MCF 10A (cell line): ENCODE measurements at regions not wholly inside any gene's neighbourhood (a gene's known extent, or its start where the extent isn't known, plus 50 kb on each side); places are given as distances from the start of the nearest gene placed in this dataset.

Source experiments
- BruUV-seq: library from RNA; stranded (reverse); fragments of 400-500 nt; replicated peaks from 2 replicates; lab custom pipeline; 2021; lab: Mats Ljungman, UMichigan
- CTCF ChIA-PET: fragments of 300-600 bp; sonication (Branson Sonifier 250); formaldehyde crosslinking; extraction: SDS; loops from one replicate; lab custom pipeline; 2021; ENCODE audit warnings: antibody characterized with exemption, inconsistent platforms; lab: Yijun Ruan, JAX
- POLR2A ChIA-PET: fragments of 300-600, 350-650 bp; sonication (Branson Sonifier 250); formaldehyde crosslinking; extraction: SDS; loops from one replicate; lab custom pipeline; 2020; ENCODE audit warnings: antibody characterized with exemption, inconsistent platforms; lab: Yijun Ruan, JAX
- DNase-seq: peaks from one replicate; pipeline ENCODE4 v3.0.0-alpha.2; 2018; ENCODE audit not compliant: unreplicated experiment
- H3K27ac Mint-ChIP-seq: one replicate; pipeline ENCODE4 v1.8.0; 2022; ENCODE audit warnings: mild to moderate bottlenecking, low read depth, mixed read lengths; ENCODE audit not compliant: unreplicated experiment
- H3K27me3 Mint-ChIP-seq: one replicate; pipeline ENCODE4 v1.8.0; 2022; ENCODE audit warnings: mixed read lengths; ENCODE audit not compliant: insufficient read depth, unreplicated experiment
- H3K36me3 Mint-ChIP-seq: one replicate; pipeline ENCODE4 v1.8.0; 2022; ENCODE audit warnings: mild to moderate bottlenecking, moderate library complexity, mixed read lengths; ENCODE audit not compliant: insufficient read depth, unreplicated experiment
- H3K4me1 Mint-ChIP-seq: one replicate; pipeline ENCODE4 v1.8.0; 2022; ENCODE audit warnings: mixed read lengths; ENCODE audit not compliant: insufficient read depth, unreplicated experiment
- H3K4me3 Mint-ChIP-seq: one replicate; pipeline ENCODE4 v1.8.0; 2022; ENCODE audit warnings: mild to moderate bottlenecking, moderate library complexity, mixed read lengths; ENCODE audit not compliant: unreplicated experiment
- H3K9me3 Mint-ChIP-seq: one replicate; pipeline ENCODE4 v1.8.0; 2022; ENCODE audit warnings: mixed read lengths; ENCODE audit not compliant: unreplicated experiment
- CTCF ChIP-seq: fragments of 200-600 bp; IDR thresholded peaks from one replicate; pipeline ENCODE4 v1.8.0; 2022; ENCODE audit warnings: antibody characterized with exemption, mild to moderate bottlenecking; ENCODE audit not compliant: unreplicated experiment
- intact Hi-C: fragments of 100-400 bp; cut with micrococcal nuclease; formaldehyde crosslinking; loops from 2 replicates; pipeline ENCODE4 v1.14.1; 2022

- intact Hi-C loops, result no loop called here
- no TSS peak for BruUV-seq
These were observed 75.1 kb downstream of the LINGO1 start for GRCh38 chr15:77557564-77557963.

GRCh38 chr15:77557144-77557543 is 75.6 kb downstream of the LINGO1 start:
- no TSS peak for BruUV-seq

More at GRCh38 chr15:77557564-77557963, 75.1 kb downstream of the LINGO1 start:
- no peak overlapping the region for H3K27ac Mint-ChIP-seq
- no peak for DNase-seq
- peaks cover 31% of the 10 kb centered on the region for H3K27me3 Mint-ChIP-seq
- H3K4me1 Mint-ChIP-seq, result no peaks in the 10 kb centered on the region
- no peak overlapping the region for H3K4me3 Mint-ChIP-seq
- H3K9me3 Mint-ChIP-seq, result no peaks in the 10 kb centered on the region
- ChIA-PET POLR2A (no interaction called here), CTCF (interaction anchor here (2.1 kb wide), 1 partner anchor 14 kb away, joined by 9 read pairs; no protein-coding TSS in a partner anchor)
- no peak for TF ChIP-seq CTCF
- H3K36me3 Mint-ChIP-seq, result no peaks in the 10 kb centered on the region

GRCh38 chr15:77556622-77557021 is 76.1 kb downstream of the LINGO1 start:
- CTCF ChIA-PET, result interaction anchor here (0.6 kb wide), 2 partner anchors 13 to 51 kb away, joined by 3 read pairs; no protein-coding TSS in a partner anchor
- no peaks in the 10 kb centered on the region for H3K36me3 Mint-ChIP-seq

More at GRCh38 chr15:77557144-77557543, 75.6 kb downstream of the LINGO1 start:
- CTCF ChIA-PET, result interaction anchor here (0.6 to 2.1 kb wide), 2 partner anchors 14 to 52 kb away, joined by 3 to 9 read pairs; no protein-coding TSS in a partner anchor
- Mint-ChIP-seq H3K27ac (no peak overlapping the region), H3K9me3 (no peaks in the 10 kb centered on the region), H3K4me3 (no peak overlapping the region), H3K4me1 (no peaks in the 10 kb centered on the region), H3K36me3 (no peaks in the 10 kb centered on the region), H3K27me3 (peaks cover 31% of the 10 kb centered on the region)
- intact Hi-C loops, result no loop called here
- POLR2A ChIA-PET, result no interaction called here
- DNase-seq, result no peak
- TF ChIP-seq CTCF, result no peak

GRCh38 chr15:77555232-77555631 is 77.5 kb downstream of the LINGO1 start:
- Mint-ChIP-seq H3K4me3 (no peak overlapping the region), H3K27me3 (peaks cover 14% of the 10 kb centered on the region), H3K4me1 (no peaks in the 10 kb centered on the region), H3K9me3 (no peaks in the 10 kb centered on the region), H3K27ac (no peak overlapping the region), H3K36me3 (no peaks in the 10 kb centered on the region)
- TF ChIP-seq CTCF, result no peak
- ChIA-PET CTCF (no interaction called here), POLR2A (no interaction called here)
- DNase-seq, result no peak
- intact Hi-C loops, result no loop called here
- BruUV-seq, result no TSS peak

More at GRCh38 chr15:77556622-77557021, 76.1 kb downstream of the LINGO1 start:
- no peak for DNase-seq
- no TSS peak for BruUV-seq
- no peak overlapping the region for H3K4me3 Mint-ChIP-seq
- H3K27me3 Mint-ChIP-seq, result peaks cover 28% of the 10 kb centered on the region
- intact Hi-C loops, result no loop called here
- no peak overlapping the region for H3K27ac Mint-ChIP-seq
- POLR2A ChIA-PET, result no interaction called here
- H3K4me1 Mint-ChIP-seq, result no peaks in the 10 kb centered on the region
- TF ChIP-seq CTCF, result no peak
- H3K9me3 Mint-ChIP-seq, result no peaks in the 10 kb centered on the region
